ENCODE measurements at regions not wholly inside any gene's neighbourhood (a gene's known extent, or its start where the extent isn't known, plus 50 kb on each side); places are given as distances from the start of the nearest gene placed in this dataset.

GRCh38 chr3:182451871-182452270 lies 341.4 kb upstream of the ATP11B start:
- Histone ChIP-seq H3K9ac (replicated peaks; ENCODE audit: extremely low read depth, insufficient read depth, low read length) (no peak overlapping the region), H3K27me3 (ENCODE audit: control insufficient read depth in 2 of 2, insufficient read depth in 2 of 2, low read length in 2 of 2) (no peaks in the 10 kb centered on the region), H3K4me1 (ENCODE audit: control insufficient read depth, extremely low read depth, insufficient read depth, low read length) (no peaks in the 10 kb centered on the region), H3K9me3 (replicated peaks; ENCODE audit: control insufficient read depth, insufficient read depth, low read length) (no peaks in the 10 kb centered on the region), H3K4me2 (ENCODE audit: insufficient read depth, low read length) (no peak overlapping the region), H3K27ac (ENCODE audit: insufficient read depth, low read depth, low read length) (no peak overlapping the region), H4K20me1 (replicated peaks; ENCODE audit: control insufficient read depth, extremely low read depth, insufficient read depth, low read length) (no peaks in the 10 kb centered on the region), H3K9me1 (replicated peaks; ENCODE audit: control insufficient read depth, extremely low read depth, insufficient read depth, low read length) (no peaks in the 10 kb centered on the region), H3K4me3 (replicated peaks in 1 of 3; ENCODE audit: insufficient read depth in 1 of 3, low read depth in 1 of 3, low read length in 3 of 3) (no peak overlapping the region), H2AFZ (ENCODE audit: low read depth, low read length) (no peak overlapping the region), H3K79me2 (ENCODE audit: control insufficient read depth, insufficient read depth, low read length) (no peaks in the 10 kb centered on the region), H3K36me3 (ENCODE audit: control insufficient read depth in 2 of 2, extremely low read depth in 1 of 2, insufficient read depth in 2 of 2, low read length in 2 of 2) (no peaks in the 10 kb centered on the region)
- DNase-seq (ENCODE audit: low read depth, low spot score) (no peak), FAIRE-seq (no peak)
- ChIA-PET CTCF (interaction anchor here (1.5 kb wide), 1 partner anchor 10 kb away, joined by 5 read pairs; no protein-coding TSS in a partner anchor), POLR2A (interaction anchor here (0.6 kb wide), 1 partner anchor 114 kb away, joined by 3 read pairs; no protein-coding TSS in a partner anchor)
- intact Hi-C loops (cut with micrococcal nuclease): no loop called here
- TF ChIP-seq POLR2A (IDR thresholded peaks at IDR 0.05; ENCODE audit: low read depth, low read length) (no peak), EZH2 (IDR thresholded peaks at IDR 0.05; ENCODE audit: borderline replicate concordance, low read depth, low read length, severe bottlenecking) (no peak), MYC (IDR thresholded peaks at IDR 0.05; ENCODE audit: low read depth, low read length) (no peak), FOS (IDR thresholded peaks at IDR 0.05; ENCODE audit: borderline replicate concordance, insufficient read depth, low read length) (no peak), POLR2AphosphoS5 (IDR thresholded peaks at IDR 0.05; ENCODE audit: insufficient read depth, low read depth, low read length) (no peak), CTCF (IDR thresholded peaks at IDR 0.05; ENCODE audit: extremely low read depth in 1 of 2, insufficient read depth in 1 of 2, low read depth in 1 of 2, low read length in 2 of 2) (no peak), MAX (IDR thresholded peaks at IDR 0.05; ENCODE audit: insufficient read depth, insufficient read length) (no peak), GATA2 (IDR thresholded peaks at IDR 0.05; ENCODE audit: insufficient read depth, insufficient read length, low read depth, low read length) (no peak), JUN (IDR thresholded peaks at IDR 0.05; ENCODE audit: borderline replicate concordance, insufficient read depth, insufficient read length, low read depth) (no peak)
- no TSS peak for BruUV-seq (replicated peaks)
- dilution Hi-C loops (cut with MboI; ENCODE audit: extremely low pct_ligation_motif_present, low sequenced_read_pairs): no loop called here
